ENCODE measurements at regions not wholly inside any gene's neighbourhood (a gene's known extent, or its start where the extent isn't known, plus 50 kb on each side); places are given as distances from the start of the nearest gene placed in this dataset.

DNA sequence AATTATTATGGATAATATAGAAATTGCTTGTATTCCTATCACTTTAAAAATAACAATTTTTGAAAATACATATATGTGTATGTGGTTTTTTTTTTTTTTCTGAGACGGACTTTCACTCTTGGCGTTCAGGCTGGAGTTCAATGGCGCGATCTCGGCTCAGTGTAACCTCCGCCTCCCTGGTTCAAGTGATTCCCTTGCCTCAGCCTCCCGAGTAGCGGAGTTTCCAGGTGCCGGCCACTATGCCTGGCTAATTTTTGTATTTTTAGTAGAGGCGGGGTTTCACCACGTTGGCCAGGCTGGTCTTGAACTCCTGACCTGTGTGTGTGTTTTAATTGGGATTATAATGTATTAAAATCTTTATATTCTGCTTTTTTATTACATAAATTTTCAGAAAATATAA, 97.9 kb upstream of the NUDT6 start:
- TF ChIP-seq, protein P1, sequence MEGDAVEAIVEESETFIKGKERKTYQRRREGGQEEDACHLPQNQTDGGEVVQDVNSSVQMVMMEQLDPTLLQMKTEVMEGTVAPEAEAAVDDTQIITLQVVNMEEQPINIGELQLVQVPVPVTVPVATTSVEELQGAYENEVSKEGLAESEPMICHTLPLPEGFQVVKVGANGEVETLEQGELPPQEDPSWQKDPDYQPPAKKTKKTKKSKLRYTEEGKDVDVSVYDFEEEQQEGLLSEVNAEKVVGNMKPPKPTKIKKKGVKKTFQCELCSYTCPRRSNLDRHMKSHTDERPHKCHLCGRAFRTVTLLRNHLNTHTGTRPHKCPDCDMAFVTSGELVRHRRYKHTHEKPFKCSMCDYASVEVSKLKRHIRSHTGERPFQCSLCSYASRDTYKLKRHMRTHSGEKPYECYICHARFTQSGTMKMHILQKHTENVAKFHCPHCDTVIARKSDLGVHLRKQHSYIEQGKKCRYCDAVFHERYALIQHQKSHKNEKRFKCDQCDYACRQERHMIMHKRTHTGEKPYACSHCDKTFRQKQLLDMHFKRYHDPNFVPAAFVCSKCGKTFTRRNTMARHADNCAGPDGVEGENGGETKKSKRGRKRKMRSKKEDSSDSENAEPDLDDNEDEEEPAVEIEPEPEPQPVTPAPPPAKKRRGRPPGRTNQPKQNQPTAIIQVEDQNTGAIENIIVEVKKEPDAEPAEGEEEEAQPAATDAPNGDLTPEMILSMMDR (conservative IDR thresholded peaks at IDR 0.05; ENCODE audit: low read depth, low read length): no peak
- no peak for TF ChIP-seq EZH2 (IDR thresholded peaks at IDR 0.05; ENCODE audit: borderline replicate concordance, low read depth, low read length, poor library complexity, severe bottlenecking)

Data from A673 (cell line).